GM10266 (cell line): ENCODE measurements at regions not wholly inside any gene's neighbourhood (a gene's known extent, or its start where the extent isn't known, plus 50 kb on each side); places are given as distances from the start of the nearest gene placed in this dataset.

Source experiments
- DNase-seq: peaks from one replicate; pipeline ENCODE4 v3.0.0; 2012; ENCODE audit errors: extremely low spot score
- CTCF ChIP-seq: IDR thresholded peaks from 2 replicates; pipeline ENCODE4 v1.5.1; 2012; ENCODE audit warnings: mild to moderate bottlenecking, low read depth; ENCODE audit not compliant: control insufficient read depth, insufficient read depth; ENCODE audit errors: missing control alignments

- TF ChIP-seq CTCF: no peak
- DNase-seq: no peak
Observed at GRCh38 chr4:167424341-167425256, 190.3 kb upstream of the SPOCK3 start.

GRCh38 chr4:167428156-167428555 lies 193.9 kb upstream of the SPOCK3 start:
- DNase-seq: no peak
- TF ChIP-seq CTCF: no peak

- no peak for TF ChIP-seq CTCF
- no peak for DNase-seq
Observed at GRCh38 chr4:167431371-167431770, 197.1 kb upstream of the SPOCK3 start.

- TF ChIP-seq CTCF: no peak
Observed at GRCh38 chr4:167435786-167436185, 201.5 kb upstream of the SPOCK3 start.

GRCh38 chr4:167443841-167444240 lies 209.5 kb upstream of the SPOCK3 start:
- no peak for TF ChIP-seq CTCF

More at GRCh38 chr4:167435786-167436185, 201.5 kb upstream of the SPOCK3 start:
- no peak for DNase-seq

GRCh38 chr4:167452922-167453430 lies 218.7 kb upstream of the SPOCK3 start:
- no peak for TF ChIP-seq CTCF

More at GRCh38 chr4:167443841-167444240, 209.5 kb upstream of the SPOCK3 start:
- DNase-seq: no peak

GRCh38 chr4:167456619-167457018 lies 222.3 kb upstream of the SPOCK3 start:
- TF ChIP-seq CTCF: no peak

More at GRCh38 chr4:167452922-167453430, 218.7 kb upstream of the SPOCK3 start:
- no peak for DNase-seq

More at GRCh38 chr4:167456619-167457018, 222.3 kb upstream of the SPOCK3 start:
- no peak for DNase-seq
